Esophagus squamous epithelium (tissue), 5 donors: ENCODE measurements at regions not wholly inside any gene's neighbourhood (a gene's known extent, or its start where the extent isn't known, plus 50 kb on each side); places are given as distances from the start of the nearest gene placed in this dataset.

Source experiments
- DNase-seq: peaks from one replicate; lab custom pipeline; 2025; lab: John Stamatoyannopoulos, UW
- H3K27ac ChIP-seq, 4 donors: fragments of 200-600 bp; sonication (generic); one replicate each; pipeline ENCODE4 v1.5.1; 2016 to 2019; ENCODE audit warnings: mild to moderate bottlenecking in 1 of 4
- H3K27me3 ChIP-seq, 4 donors: fragments of 200-600 bp; sonication (generic); 1 replicate in 3 of 4; 2 replicates in 1 of 4; pipeline versions ENCODE4 v1.5.1 to v1.6.0; 2017 to 2021; ENCODE audit warnings: antibody characterized with exemption in 1 of 4
- H3K36me3 ChIP-seq, 3 donors: fragments of 200-600 bp; sonication (generic); one replicate each; pipeline ENCODE4 v1.5.1; 2016 to 2019
- H3K4me1 ChIP-seq, 3 donors: fragments of 200-600 bp; sonication (generic); one replicate each; pipeline ENCODE4 v1.5.1; 2017 to 2019
- H3K4me3 ChIP-seq, 4 donors: fragments of 200-600 bp; sonication (generic); 1 replicate in 3 of 4; 2 replicates in 1 of 4; pipeline ENCODE4 v1.5.1; 2016 to 2019; ENCODE audit warnings: mild to moderate bottlenecking in 2 of 4, moderate library complexity in 1 of 4
- H3K9me3 ChIP-seq, 3 donors: fragments of 200-600 bp; sonication (generic); one replicate each; pipeline ENCODE4 v1.5.1; 2016 to 2019
- CTCF ChIP-seq, 6 experiments: fragments of 450-650 bp in 4 of 6; fragments of 200-600 bp in 2 of 6; sonication (generic) in 2 of 6; IDR thresholded peaks; one replicate each; pipeline ENCODE4 v1.5.1; 2016 to 2019; ENCODE audit warnings: antibody characterized with exemption in 6 of 6, mild to moderate bottlenecking in 4 of 6, moderate library complexity in 4 of 6
- POLR2A ChIP-seq, 4 donors: fragments of 450-650 bp; IDR thresholded peaks; one replicate each; pipeline ENCODE4 v1.6.1; 2017; ENCODE audit warnings: antibody characterized with exemption in 4 of 4, mild to moderate bottlenecking in 4 of 4, moderate library complexity in 3 of 4
- WGBS, 2 donors: methylation state at CpG; one replicate each; pipeline ENCODE4 v1.1.5; 2018; 5-methylcytosine and 5-hydroxymethylcytosine counted together
- intact Hi-C: fragments of 100-400 bp; cut with DNase I; formaldehyde crosslinking; loops from one replicate; pipeline ENCODE4 v1.15.0; 2022
- donor health status: DM: yes; HTN: yes; CAD: no.

DNA sequence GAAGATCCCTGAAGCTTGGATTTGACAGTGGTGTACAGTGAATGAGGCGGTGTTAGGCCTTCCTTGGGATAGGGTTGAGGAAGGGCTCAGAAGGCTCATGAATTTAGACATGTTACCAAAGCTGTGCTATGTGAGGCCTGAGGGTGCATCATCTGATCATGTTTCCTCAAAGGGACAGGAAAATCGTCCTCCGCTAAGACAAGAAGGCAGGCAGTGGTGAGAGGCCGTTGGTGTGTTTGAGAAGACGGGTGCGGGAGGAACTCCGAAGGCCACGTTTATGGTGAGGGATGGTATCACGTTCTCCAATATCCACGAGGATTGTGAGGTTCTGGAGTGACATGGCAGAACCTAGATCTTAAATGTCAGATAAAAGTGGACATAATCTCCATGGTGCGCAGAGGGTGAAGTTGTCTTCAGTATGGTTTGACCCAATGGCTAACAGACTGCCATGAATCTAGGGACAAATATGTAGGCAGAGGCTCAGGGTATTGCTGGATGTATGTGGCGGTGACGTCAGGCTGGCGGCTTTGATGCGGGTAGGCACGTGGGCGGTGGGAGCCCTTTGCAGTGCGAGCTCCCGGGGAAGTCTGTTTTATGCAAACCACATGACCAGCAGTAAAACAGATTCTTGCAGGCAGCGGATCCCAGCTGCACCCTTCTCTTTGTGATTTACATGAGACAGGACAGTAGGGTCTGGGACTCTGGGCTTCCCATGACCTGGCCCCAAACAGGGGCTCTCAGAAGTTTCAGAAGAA lies 242.3 kb upstream of the B3GAT1 start:
- no peaks in the 10 kb centered on the region for H3K36me3 ChIP-seq
- no peaks in the 10 kb centered on the region for H3K4me1 ChIP-seq
- DNase-seq: no peak
- no peak overlapping the region for H3K4me3 ChIP-seq
- peaks cover 0 to 14% (median 0%) of the 10 kb centered on the region in 4 donors for H3K27me3 ChIP-seq
- no peaks in the 10 kb centered on the region for H3K9me3 ChIP-seq
- TF ChIP-seq POLR2A (IDR thresholded peaks at IDR 0.05) (no peak), CTCF (IDR thresholded peaks at IDR 0.05) (no peak)
- intact Hi-C loops: no loop called here
- 70 to 83% methylated on average over 17 to 19 of the region's 20 CpGs for WGBS, 2 donors
- H3K27ac ChIP-seq: no peak overlapping the region

DNA sequence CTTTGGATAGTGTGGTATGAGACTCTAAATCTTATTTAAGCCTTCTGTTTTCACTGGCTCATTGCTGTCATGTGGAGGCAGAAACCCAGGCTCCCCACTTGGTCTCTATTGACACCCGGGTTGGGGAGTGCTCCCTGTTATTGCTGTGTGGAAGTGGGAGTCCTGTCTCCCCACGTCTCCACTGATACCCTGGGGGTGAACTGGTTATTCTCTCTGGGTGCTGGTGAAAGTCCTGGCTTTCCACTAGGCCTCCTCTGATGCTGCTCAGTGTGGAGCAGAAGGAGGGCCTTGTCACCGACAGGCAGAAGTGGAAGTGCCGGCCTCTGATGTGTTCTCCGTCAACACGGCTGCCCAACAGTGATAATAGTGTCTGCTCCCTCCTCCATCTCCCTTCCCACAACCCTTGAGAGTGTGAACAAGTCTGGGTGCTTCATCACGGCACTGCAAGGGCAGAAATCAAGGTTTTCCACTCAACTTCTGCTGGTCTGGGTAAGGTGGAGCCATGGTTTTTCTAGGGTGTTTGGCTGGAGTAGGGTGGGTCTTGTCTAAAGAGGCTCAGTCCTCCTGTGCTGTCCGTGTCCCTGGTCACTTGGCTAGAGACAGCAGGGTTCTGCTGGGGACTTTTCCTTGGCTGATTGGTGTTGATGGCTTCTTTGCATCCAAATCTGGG lies 240.7 kb upstream of the B3GAT1 start:
- WGBS, 2 donors: 74 to 76% methylated on average over 4 to 6 of the region's 8 CpGs
- Histone ChIP-seq H3K4me1 (peaks cover 0 to 2% (median 0%) of the 10 kb centered on the region in 3 donors), H3K4me3 (no peak overlapping the region), H3K27me3 (peaks cover 0 to 14% (median 0%) of the 10 kb centered on the region in 4 donors), H3K36me3 (no peaks in the 10 kb centered on the region), H3K27ac (no peak overlapping the region), H3K9me3 (no peaks in the 10 kb centered on the region)
- no peak for DNase-seq
- TF ChIP-seq CTCF (IDR thresholded peaks at IDR 0.05) (no peak), POLR2A (IDR thresholded peaks at IDR 0.05) (no peak)
- intact Hi-C loops: no loop called here

DNA sequence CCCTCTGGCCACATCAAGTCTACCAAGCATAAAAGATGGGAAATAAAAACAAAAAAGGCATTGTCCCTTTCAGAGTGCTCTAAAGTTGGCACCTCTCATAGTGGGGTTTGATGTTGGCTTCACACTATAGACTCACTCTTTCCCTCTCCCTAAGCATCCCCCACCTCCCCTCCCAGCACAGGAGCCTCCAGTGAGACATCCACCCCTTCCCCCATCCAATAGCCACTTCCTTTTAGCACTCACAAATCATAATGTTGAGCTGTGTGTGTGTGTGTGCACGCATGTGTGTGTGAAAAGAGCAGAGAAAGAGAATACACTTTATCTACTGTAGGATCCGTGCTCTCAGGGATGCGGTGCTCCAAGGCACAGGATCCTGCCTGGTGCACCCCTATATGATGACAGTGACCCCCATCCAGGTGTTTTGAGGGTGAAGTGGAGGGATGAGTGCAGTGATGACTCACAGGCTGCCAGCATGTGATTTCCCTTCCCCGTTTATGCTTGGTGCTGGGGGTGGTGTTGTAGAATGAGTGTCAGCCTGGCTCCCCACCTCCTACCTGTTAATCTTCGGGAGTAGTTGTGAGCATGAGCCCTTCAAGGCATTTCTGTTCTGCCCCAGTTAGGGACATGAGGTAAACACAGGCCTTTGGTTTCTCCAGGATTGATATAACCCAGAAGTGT lies 235.2 kb upstream of the B3GAT1 start:
- intact Hi-C loops: no loop called here
- H3K27me3 ChIP-seq: peaks cover 0 to under 1% (median 0%) of the 10 kb centered on the region in 4 donors
- no peak overlapping the region for H3K27ac ChIP-seq
- 22 to 57% methylated on average over 4 to 5 of the region's 5 CpGs for WGBS, 2 donors
- H3K4me3 ChIP-seq: no peak overlapping the region
- no peaks in the 10 kb centered on the region for H3K36me3 ChIP-seq
- TF ChIP-seq POLR2A (IDR thresholded peaks at IDR 0.05) (no peak), CTCF (IDR thresholded peaks at IDR 0.05) (no peak)
- peaks cover 0 to 21% (median 1%) of the 10 kb centered on the region in 3 donors for H3K4me1 ChIP-seq
- no peak for DNase-seq
- H3K9me3 ChIP-seq: no peaks in the 10 kb centered on the region

- Histone ChIP-seq H3K27me3 (no peaks in the 10 kb centered on the region), H3K9me3 (no peaks in the 10 kb centered on the region), H3K4me1 (peaks cover 0 to 28% (median 8%) of the 10 kb centered on the region in 3 donors), H3K36me3 (no peaks in the 10 kb centered on the region), H3K27ac (no peak overlapping the region), H3K4me3 (no peak overlapping the region)
- intact Hi-C loops: no loop called here
- DNase-seq: no peak
- TF ChIP-seq CTCF (IDR thresholded peaks at IDR 0.05) (no peak), POLR2A (IDR thresholded peaks at IDR 0.05) (no peak)
Observed at GRCh38 chr11:134646561-134646960, 234.5 kb upstream of the B3GAT1 start.

- TF ChIP-seq CTCF (IDR thresholded peaks at IDR 0.05) (no peak), POLR2A (IDR thresholded peaks at IDR 0.05) (no peak)
- H3K4me3 ChIP-seq: no peak overlapping the region
- no peaks in the 10 kb centered on the region for H3K9me3 ChIP-seq
- H3K4me1 ChIP-seq: peaks cover 7 to 38% (median 14%) of the 10 kb centered on the region in 3 donors
- WGBS, 2 donors: 86 to 89% methylated on average over 4 to 5 of the region's 5 CpGs
- DNase-seq: no peak
- no peak overlapping the region for H3K27ac ChIP-seq
- H3K36me3 ChIP-seq: no peaks in the 10 kb centered on the region
- intact Hi-C loops: no loop called here
- H3K27me3 ChIP-seq: peaks cover 0 to 3% (median 0%) of the 10 kb centered on the region in 4 donors
Observed at GRCh38 chr11:134645576-134645975, 233.5 kb upstream of the B3GAT1 start.
